ENCODE measurements at regions not wholly inside any gene's neighbourhood (a gene's known extent, or its start where the extent isn't known, plus 50 kb on each side); places are given as distances from the start of the nearest gene placed in this dataset.

GRCh38 chr14:55964821-55965220 is 153.4 kb upstream of the PELI2 start:
- Histone ChIP-seq H3K79me1 (ENCODE audit: low read depth in 1 of 2, low read length in 2 of 2) (no peaks in the 10 kb centered on the region), H2AFZ (replicated peaks; ENCODE audit: low read length, poor library complexity) (no peak overlapping the region), H2BK5ac (ENCODE audit: low read depth, low read length, poor library complexity, severe bottlenecking) (no peak overlapping the region), H2AK5ac (ENCODE audit: low read depth, low read length) (no peak overlapping the region), H3K27me3 (ENCODE audit: control insufficient read depth, insufficient read depth, low read length) (peaks cover 12% of the 10 kb centered on the region), H3K18ac (ENCODE audit: low read depth, low read length) (no peak overlapping the region), H3K4me3 (ENCODE audit: insufficient read depth, low read depth, low read length) (no peak overlapping the region), H4K5ac (ENCODE audit: low read depth, low read length) (no peak overlapping the region), H2AK9ac (replicated peaks; ENCODE audit: low read depth, low read length, poor library complexity) (no peak overlapping the region), H2BK15ac (ENCODE audit: low read depth, low read length) (no peak overlapping the region), H4K91ac (ENCODE audit: insufficient read depth, low read depth, low read length) (no peak overlapping the region), H4K8ac (ENCODE audit: low read depth in 2 of 2, low read length in 2 of 2) (no peak overlapping the region), H3K14ac (replicated peaks; ENCODE audit: low read depth, low read length) (no peak overlapping the region), H4K20me1 (ENCODE audit: insufficient read depth, low read length) (no peaks in the 10 kb centered on the region), H3K9ac (ENCODE audit: low read depth, low read length) (no peak overlapping the region), H3K56ac (ENCODE audit: extremely low read depth, insufficient read depth, low read length) (no peak overlapping the region), H3K9me3 (ENCODE audit: control insufficient read depth, insufficient read depth, low read length) (no peaks in the 10 kb centered on the region), H3K9me1 (ENCODE audit: insufficient read depth, low read length) (no peaks in the 10 kb centered on the region), H3K36me3 (ENCODE audit: control insufficient read depth, insufficient read depth, low read length) (no peaks in the 10 kb centered on the region), H3K27ac (ENCODE audit: insufficient read depth, low read length) (no peak overlapping the region), H2BK20ac (ENCODE audit: low read depth, low read length) (no peak overlapping the region), H3K4me2 (ENCODE audit: low read depth, low read length) (no peak overlapping the region), H3K4ac (ENCODE audit: low read depth, low read length) (no peak overlapping the region), H2BK120ac (ENCODE audit: low read depth, low read length) (no peak overlapping the region), H3K4me1 (ENCODE audit: control insufficient read depth, insufficient read depth, low read length) (no peaks in the 10 kb centered on the region), H3K23ac (ENCODE audit: low read depth, low read length) (no peak overlapping the region)
- intact Hi-C loops (cut with micrococcal nuclease) (no loop called here), in situ Hi-C loops (cut with MboI; ENCODE audit: low sequenced_read_pairs) (no loop called here), dilution Hi-C loops (cut with HindIII; ENCODE audit: low sequenced_read_pairs, unreplicated experiment) (no loop called here)
- ChIA-PET POLR2A (ENCODE audit: unreplicated experiment) (no interaction called here), CTCF (no interaction called here)
- WGBS, 2 experiments (ENCODE audit: extremely low coverage in 2 of 2, insufficient read length in 1 of 2), result no CpG with 5 or more reads among the region's 3 CpGs
- TF ChIP-seq RCOR1 (IDR thresholded peaks at IDR 0.05; ENCODE audit: insufficient replicate concordance, low read length) (no peak), CEBPB (IDR thresholded peaks at IDR 0.05; ENCODE audit: low read depth, low read length) (no peak), MXI1 (IDR thresholded peaks at IDR 0.05; ENCODE audit: borderline replicate concordance, low read depth, low read length) (no peak), POLR2A (IDR thresholded peaks at IDR 0.05; ENCODE audit: low read depth, low read length) (no peak), USF2 (IDR thresholded peaks at IDR 0.05; ENCODE audit: low read depth, low read length) (no peak), RAD21 (IDR thresholded peaks at IDR 0.05; ENCODE audit: low read length) (no peak), RFX5 (IDR thresholded peaks at IDR 0.05; ENCODE audit: low read depth, low read length) (no peak)
- TF ChIP-seq, protein P1, sequence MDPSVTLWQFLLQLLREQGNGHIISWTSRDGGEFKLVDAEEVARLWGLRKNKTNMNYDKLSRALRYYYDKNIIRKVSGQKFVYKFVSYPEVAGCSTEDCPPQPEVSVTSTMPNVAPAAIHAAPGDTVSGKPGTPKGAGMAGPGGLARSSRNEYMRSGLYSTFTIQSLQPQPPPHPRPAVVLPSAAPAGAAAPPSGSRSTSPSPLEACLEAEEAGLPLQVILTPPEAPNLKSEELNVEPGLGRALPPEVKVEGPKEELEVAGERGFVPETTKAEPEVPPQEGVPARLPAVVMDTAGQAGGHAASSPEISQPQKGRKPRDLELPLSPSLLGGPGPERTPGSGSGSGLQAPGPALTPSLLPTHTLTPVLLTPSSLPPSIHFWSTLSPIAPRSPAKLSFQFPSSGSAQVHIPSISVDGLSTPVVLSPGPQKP (IDR thresholded peaks at IDR 0.05; ENCODE audit: borderline replicate concordance, low read depth, low read length), result no peak
- TF ChIP-seq, protein P2, sequence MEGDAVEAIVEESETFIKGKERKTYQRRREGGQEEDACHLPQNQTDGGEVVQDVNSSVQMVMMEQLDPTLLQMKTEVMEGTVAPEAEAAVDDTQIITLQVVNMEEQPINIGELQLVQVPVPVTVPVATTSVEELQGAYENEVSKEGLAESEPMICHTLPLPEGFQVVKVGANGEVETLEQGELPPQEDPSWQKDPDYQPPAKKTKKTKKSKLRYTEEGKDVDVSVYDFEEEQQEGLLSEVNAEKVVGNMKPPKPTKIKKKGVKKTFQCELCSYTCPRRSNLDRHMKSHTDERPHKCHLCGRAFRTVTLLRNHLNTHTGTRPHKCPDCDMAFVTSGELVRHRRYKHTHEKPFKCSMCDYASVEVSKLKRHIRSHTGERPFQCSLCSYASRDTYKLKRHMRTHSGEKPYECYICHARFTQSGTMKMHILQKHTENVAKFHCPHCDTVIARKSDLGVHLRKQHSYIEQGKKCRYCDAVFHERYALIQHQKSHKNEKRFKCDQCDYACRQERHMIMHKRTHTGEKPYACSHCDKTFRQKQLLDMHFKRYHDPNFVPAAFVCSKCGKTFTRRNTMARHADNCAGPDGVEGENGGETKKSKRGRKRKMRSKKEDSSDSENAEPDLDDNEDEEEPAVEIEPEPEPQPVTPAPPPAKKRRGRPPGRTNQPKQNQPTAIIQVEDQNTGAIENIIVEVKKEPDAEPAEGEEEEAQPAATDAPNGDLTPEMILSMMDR (conservative IDR thresholded peaks at IDR 0.05; ENCODE audit: low read depth, low read length), result no peak
- ATAC-seq (ENCODE audit: low read depth) (no peak), DNase-seq (no peak)
- BruUV-seq (replicated peaks), result no TSS peak
